Activated CD4-positive, CD25-positive, alpha-beta regulatory T cell treated with anti-CD3 and anti-CD28 coated beads, Interleukin-2, amount 50 U/mL, for 72 hours (primary cell): ENCODE measurements at regions not wholly inside any gene's neighbourhood (a gene's known extent, or its start where the extent isn't known, plus 50 kb on each side); places are given as distances from the start of the nearest gene placed in this dataset.
"Not testable (repeated sequence)": the region's sequence is repeated elsewhere in the genome, so short reads cannot be mapped to it uniquely, and the experiment has no call there.

Experiments
- DNase-seq: peaks from one replicate; pipeline ENCODE4 v3.0.0; 2021

DNA sequence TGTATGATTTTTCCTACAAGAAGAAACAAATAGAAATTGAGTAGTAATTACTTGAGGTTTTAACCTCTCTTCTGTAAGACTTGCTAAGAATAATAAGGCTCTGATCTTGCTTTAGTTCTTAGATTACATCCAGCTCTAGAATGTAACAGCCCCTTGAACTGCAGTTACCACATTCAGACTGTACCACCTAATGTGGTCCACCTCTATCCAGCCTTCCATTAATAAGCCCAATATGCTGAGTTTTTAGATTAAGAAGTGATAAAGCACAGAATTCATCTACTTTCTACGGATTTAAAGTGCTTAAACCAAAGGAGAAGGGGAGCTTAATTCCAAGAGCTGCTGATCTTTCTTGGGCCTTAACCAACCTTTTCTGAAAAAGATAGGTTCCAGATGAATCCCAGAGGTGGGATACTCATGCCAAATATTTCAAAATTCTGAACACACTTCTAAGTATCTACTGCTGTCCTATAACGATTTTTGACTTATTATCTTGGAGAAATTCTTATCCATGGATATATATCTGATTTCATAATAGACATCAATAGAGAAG, 131.5 kb downstream of the ZNF608 start:
- no peak for DNase-seq

DNA sequence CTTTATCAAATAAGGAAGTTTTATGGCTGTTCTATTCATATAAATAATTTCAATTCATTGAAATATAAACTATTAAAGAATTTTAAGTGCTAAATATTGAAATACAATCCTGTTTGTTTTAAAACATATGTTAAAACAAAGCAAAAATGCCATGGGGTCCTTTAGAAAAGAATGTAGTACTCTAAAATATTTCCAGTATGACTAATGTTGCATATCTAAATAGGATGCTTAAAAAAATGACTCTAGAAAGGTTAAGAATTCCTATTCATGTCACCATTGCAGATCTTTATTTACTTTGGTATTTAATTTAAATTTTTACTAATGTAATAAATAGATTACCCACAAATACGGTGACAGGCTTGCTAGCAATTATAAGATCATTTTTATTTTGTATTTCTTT, 132.3 kb downstream of the ZNF608 start:
- DNase-seq, result no peak

DNA sequence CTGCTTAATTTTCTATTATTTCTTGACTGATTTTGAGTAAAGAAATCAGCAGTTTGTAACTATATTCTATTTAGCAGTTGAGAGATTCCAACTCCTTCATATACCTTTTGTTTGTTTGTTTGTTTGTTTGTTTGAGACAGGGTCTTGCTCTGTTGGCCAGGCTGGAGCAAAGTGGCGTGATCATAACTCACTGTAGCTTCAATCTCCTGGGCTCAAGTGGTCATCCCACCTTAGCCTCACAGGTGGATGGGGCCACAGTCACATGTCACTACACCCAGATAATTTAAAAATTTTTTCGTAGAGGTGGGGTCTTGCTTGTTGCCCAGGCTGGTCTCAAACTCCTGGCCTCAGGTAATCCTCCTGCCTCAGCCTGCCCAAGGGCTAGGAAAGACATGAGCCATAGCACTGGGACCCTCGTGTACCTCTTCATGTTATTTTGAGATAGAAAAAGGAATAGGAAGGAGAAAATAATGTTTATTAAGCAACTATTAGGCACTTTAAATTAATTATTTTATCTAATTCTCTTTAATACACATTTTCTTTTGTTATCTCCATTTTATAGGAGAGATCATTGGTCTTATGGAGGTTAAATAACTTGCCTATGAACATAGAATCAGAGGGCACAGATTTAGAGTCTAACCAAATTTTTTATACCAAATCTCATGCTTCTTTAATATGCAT, 133.0 kb downstream of the ZNF608 start:
- no peak for DNase-seq

DNA sequence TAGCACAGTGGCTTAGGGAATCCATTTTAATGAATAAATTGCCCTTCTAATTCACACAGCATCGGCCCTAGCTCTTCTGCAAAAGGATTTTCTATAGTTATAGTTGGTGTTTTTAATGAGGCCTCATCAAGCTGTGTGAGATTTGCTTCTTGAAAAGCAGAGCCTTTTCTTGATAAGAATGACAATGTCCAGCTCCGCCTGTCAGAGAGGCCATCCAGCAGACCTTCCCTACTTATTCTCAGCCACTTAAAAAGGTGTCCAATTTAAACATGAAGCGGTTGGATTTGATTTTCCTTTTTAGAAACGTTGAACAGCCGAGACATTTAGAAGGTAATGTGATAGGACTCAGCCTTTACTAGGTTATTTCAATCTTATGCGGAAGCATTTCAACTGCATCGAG, 134.4 kb downstream of the ZNF608 start:
- no peak for DNase-seq

- DNase-seq, result not testable (repeated sequence)
Observed at GRCh38 chr5:124611262-124611661, 135.2 kb downstream of the ZNF608 start.

GRCh38 chr5:124609685-124610084, 136.8 kb downstream of the ZNF608 start:
- not testable (repeated sequence) for DNase-seq

DNA sequence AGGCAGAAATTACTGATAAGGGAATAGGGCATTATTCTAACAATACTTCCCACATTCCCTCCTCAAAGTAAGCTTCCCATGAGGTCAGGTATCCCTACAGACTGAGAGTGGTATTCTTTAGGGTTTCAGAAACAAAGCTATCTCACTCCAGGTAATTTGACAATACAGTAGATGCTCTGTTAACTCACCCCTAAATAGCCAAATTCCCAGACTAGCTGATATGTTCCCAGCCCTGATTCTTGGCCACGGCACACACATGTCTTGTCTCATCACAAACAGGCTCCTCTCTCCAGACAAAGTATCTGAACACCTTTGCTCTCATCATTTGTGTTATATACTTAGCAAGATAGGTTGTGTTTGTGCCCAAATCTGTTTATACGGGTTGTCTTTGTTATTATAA, 139.9 kb downstream of the ZNF608 start:
- DNase-seq, result no peak

DNA sequence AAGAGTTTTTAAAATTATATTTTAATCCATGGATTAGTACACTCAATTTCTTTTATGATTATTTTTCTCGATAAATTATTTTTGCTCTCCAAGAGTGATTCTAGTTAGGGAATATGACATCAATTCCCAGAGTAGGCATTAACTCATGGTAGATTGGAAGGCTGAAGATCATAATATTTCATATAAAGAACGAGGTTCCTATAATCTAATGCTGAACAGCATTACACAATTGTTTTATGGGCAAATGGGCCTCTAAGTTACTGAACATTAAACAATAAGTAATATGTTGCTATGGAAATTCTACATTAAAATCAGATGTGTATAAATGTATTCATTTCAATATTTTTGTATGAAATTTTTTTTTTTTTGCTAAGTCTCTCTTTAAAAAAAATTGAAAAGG, 140.3 kb downstream of the ZNF608 start:
- no peak for DNase-seq

GRCh38 chr5:124605541-124605940, 140.9 kb downstream of the ZNF608 start:
- DNase-seq, result no peak

- DNase-seq, result no peak
Observed at GRCh38 chr5:124604419-124604818, 142.0 kb downstream of the ZNF608 start.

- DNase-seq, result no peak
Observed at GRCh38 chr5:124602925-124603650, 143.4 kb downstream of the ZNF608 start.

DNA sequence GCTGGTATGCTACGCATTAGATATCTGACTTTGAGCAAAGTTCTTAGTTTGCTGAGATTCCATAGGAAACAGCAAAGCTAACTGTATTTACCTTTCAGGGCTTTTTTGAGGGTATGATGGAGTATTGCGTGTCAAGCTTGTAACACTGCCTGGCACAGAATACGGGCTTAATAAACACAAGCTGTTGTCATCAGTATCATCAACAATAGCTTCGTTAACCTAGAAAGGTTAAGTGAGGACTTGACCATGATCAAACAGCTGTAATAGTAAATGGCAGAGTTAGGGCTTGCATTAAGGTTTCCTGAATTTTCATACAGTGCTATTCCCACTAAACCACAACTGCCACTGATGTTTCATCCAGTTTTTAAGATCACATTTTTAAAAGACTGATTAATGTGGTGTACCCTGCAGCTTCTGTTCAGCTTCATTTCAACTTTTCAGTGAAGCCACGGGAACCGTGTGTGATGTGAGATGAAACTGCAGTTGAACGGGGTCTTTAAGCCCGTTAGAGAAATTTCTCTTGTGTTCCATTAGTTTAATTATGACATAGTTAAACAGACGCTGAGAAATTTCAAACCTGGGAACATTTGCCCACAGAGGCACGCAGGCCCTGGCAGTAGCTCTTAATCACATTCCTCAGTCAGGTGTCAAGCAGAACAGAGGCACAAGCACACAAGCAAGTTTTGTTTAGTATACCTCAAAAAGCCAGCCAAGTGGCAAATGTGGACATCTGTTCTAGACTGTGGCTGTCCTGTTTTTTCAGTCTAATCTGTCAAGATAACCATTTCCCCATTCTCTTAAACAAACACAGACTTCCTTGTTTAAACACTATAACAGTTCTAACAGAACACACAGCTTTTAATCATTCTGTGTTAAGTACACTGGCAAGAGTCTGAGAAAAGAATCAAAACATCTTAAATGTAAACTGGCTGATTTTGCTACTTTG, 147.1 kb downstream of the ZNF608 start:
- no peak for DNase-seq

GRCh38 chr5:124596595-124597421, 149.6 kb downstream of the ZNF608 start:
- DNase-seq, result no peak

DNA sequence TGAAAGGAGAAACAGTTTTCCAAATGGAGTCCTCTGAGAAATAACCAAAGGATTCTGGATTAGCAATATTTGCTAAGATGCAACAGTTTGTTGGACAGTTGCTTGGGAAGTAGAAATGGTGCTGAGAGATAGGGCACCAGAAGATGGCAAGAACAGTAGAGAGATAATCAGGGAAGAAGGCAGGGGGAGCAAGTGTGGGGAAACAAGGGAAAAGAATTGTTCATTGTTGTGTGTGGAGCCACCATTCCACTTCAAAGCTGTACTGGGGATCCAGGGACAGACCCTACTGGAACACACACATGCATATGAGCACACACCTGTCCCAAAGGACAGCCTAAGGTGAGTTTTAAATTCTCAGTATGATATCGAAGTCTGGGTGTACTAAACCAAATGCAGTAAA, 152.5 kb downstream of the ZNF608 start:
- no peak for DNase-seq

GRCh38 chr5:124592891-124593290, 153.5 kb downstream of the ZNF608 start:
- DNase-seq, result no peak

DNA sequence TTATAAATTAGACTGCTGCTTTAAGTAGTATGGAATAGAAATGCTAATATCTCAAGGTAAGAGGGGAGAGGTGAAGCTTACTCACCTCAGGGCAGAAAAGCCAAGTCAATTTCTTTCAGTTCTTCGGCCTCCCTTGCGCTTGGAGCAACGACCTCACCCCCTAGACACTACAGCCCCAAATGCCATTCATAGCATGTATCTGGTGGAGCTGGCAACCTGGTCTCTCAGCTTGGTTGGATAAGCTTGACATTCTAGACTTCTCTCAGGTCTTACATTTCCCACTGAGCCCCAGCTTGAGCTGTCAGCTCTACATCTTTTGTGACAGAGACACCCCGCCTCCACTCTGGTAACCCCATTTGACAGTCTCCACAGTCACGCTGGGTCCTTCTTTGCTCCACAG, 154.9 kb downstream of the ZNF608 start:
- no peak for DNase-seq

- no peak for DNase-seq
Observed at GRCh38 chr5:124590686-124591085, 155.8 kb downstream of the ZNF608 start.

- DNase-seq, result no peak
Observed at GRCh38 chr5:124587280-124587679, 159.2 kb downstream of the ZNF608 start.

GRCh38 chr5:124584991-124585715, 161.3 kb downstream of the ZNF608 start:
- no peak for DNase-seq

GRCh38 chr5:124583469-124584350, 162.7 kb downstream of the ZNF608 start:
- DNase-seq, result no peak

- no peak for DNase-seq
Observed at GRCh38 chr5:124582561-124582840, 163.9 kb downstream of the ZNF608 start.
